Right lobe of liver (tissue), 4 donors: ENCODE measurements at regions not wholly inside any gene's neighbourhood (a gene's known extent, or its start where the extent isn't known, plus 50 kb on each side); places are given as distances from the start of the nearest gene placed in this dataset.

Experiments
- CTCF ChIP-seq, 4 donors: fragments of 200-600 bp in 3 of 4; fragments of 450-650 bp in 1 of 4; IDR thresholded peaks; one replicate each; pipeline versions ENCODE4 v1.5.1 to v1.8.0; 2016 to 2022; ENCODE audit warnings: antibody characterized with exemption in 4 of 4, mild to moderate bottlenecking in 2 of 4
- POLR2A ChIP-seq: fragments of 450-650 bp; IDR thresholded peaks from one replicate; pipeline ENCODE4 v1.6.1; 2017; ENCODE audit warnings: antibody characterized with exemption, mild to moderate bottlenecking
- donor health status: DM: no; HTN: no; CAD: no.
- donor health status: DM: no; HTN: no; CAD: no.
- donor health status: DM: no; HTN: yes; CAD: no.

- no peak for TF ChIP-seq CTCF (IDR thresholded peaks at IDR 0.05)
- no peak for TF ChIP-seq POLR2A
These were observed 68.5 kb upstream of the GFPT2 start for GRCh38 chr5:180421672-180422071.
